Activated effector memory CD4-positive, alpha-beta T cell treated with Interleukin-2 at 50 U/mL for 16 hours (primary cell): ENCODE measurements at regions not wholly inside any gene's neighbourhood (a gene's known extent, or its start where the extent isn't known, plus 50 kb on each side); places are given as distances from the start of the nearest gene placed in this dataset.

ENCODE experiments used
- DNase-seq: peaks from one replicate; pipeline ENCODE4 v3.0.0-alpha.2; 2020

GRCh38 chr2:180349809-180350208 lies 342.7 kb upstream of the CWC22 start:
- no peak for DNase-seq

GRCh38 chr2:180343528-180344345 lies 336.6 kb upstream of the CWC22 start:
- no peak for DNase-seq

DNA sequence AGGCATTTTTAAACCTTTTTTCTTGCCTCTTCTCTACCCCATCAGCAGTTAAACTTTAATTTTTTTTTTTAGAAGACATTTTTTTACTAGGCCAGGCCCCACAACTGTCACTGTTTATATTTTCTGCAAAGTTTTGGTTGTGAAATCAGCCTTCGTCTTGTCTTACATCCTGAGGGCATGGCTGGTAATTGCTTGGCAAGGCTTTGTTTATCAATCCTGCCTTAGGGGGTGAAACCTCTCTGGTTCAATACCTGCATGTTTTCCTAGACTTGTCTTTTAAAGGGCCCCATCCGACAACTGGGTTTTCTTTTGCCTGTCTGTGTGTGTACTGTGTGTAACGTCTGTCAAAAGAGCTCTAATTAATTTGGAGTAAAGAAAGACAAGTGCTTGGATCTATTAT lies 330.0 kb upstream of the CWC22 start:
- DNase-seq, result no peak

DNA sequence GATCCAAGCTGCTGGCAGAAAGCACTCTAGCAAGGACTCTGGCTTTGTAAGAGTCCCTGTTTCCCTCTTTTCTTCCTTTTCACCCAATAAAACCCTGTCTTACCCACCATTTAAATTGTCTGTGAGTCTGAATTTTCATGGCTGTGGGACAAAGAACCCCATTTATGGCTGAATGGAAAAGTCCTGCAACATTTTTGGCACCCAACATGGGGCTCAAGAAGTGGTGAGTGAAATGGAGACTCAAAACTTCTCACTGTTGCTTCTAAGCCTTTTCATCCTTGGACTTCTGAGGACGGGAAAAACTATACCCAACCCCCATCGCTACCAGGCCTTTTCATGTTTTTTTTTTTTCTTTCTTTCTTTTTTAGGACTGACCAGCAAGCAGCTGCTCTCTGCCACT lies 329.5 kb upstream of the CWC22 start:
- no peak for DNase-seq

DNA sequence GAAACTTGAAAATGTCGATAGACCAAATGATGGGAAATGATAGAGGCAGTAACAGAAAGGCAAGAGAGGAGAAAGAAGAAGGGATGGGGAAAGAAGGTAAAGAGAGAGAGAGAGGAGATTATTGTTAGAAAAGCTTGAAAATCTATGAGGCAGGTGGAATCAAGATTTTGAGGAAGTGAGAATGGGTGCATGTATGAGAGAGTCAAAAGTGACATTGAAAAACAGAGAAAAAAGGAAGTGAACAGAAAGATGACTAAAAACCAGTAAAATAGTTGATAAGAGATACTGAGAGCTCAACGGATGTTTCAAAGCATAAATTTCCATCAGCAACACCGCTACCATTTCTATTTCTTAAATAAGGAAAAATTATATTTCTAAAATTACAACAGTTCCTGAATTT lies 327.4 kb upstream of the CWC22 start:
- no peak for DNase-seq

- no peak for DNase-seq
Observed at GRCh38 chr2:180328795-180329422, 321.8 kb upstream of the CWC22 start.

GRCh38 chr2:180327185-180327584 lies 320.1 kb upstream of the CWC22 start:
- no peak for DNase-seq

DNA sequence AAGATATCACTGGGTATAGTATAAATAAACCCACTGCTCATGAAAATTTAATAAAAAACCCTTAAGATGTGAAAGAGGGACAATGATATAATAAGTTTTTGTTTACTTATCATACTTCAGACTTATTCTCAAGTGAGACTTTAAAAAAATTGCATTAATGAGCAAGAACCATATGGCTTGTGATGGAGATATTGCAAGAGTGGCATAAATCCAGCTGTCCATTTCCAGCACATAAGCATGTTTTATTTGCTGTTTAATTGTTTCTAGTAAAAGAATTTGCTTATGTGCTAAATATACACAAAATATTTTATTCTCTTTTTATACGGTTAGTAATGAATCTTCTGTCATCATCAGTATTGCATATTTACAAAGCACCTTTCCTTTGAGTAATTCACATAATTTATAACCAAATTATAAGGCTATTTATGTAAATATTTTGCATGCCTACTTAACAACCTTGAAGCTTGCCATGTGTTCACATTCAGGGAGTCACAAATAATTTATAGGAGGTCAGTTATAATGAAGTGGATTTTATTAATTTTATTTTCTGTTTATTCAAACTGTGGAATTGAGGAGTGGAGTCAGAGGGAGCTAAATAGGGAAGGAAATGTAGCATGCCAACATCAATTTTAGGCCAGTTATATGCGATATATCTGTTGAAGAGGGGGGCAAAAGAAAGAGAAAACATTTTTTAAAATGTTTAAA lies 318.5 kb upstream of the CWC22 start:
- no peak for DNase-seq

DNA sequence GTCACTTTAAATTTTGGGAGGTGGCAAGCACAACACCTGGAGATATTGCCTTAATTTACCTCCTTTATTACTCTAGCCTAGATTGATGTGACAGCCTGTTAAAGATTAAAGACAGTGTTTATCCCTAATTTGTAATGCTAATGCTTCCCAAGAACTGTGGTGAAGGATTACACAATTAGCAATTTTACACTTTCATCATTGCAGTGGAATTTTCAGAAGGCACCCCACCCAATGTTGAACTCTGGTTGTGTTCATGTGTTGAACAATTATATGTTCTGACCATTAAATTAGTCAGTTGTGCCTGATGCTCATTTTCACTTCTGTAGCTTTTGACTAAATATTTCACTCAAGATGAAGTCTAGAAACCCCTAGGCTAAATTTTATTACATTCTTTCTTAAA lies 317.1 kb upstream of the CWC22 start:
- no peak for DNase-seq

DNA sequence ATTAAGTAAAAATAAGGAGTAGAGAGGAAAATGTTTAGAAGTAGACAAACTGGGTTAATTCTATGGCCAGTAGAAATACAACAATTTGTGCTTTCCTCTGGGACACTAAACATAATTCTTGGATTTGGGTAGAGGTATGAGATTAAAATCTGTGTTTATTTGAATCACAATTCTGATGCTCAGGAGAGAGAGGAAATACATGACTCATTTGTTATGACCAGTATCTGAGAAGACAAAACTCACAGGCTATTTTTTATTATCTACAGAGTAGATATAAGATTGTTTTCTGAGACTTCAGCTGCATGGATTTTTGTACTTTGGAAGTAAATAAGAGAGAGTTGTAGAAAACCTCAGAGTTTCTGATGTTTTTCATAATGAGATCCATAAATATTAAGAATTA lies 315.7 kb upstream of the CWC22 start:
- DNase-seq, result no peak

- DNase-seq, result no peak
Observed at GRCh38 chr2:180319586-180320405, 312.7 kb upstream of the CWC22 start.

DNA sequence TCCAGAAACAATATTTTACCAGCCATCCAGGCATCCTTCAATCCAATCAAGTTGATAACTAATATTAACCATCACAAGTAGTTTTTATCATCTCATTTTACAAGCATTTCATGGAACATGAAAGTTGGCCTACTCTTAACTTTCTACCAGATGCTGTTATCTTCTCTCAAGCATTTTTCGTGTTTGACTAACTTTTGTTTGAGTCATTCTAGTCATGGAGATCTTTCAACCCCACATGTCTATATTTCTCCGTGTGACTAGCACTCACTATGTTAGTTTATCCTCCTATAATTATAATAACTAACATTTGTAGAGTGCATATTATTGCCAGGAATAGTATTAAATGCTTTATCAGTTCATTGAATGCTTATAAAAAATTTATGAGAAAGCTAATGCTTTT lies 307.0 kb upstream of the CWC22 start:
- DNase-seq, result no peak

DNA sequence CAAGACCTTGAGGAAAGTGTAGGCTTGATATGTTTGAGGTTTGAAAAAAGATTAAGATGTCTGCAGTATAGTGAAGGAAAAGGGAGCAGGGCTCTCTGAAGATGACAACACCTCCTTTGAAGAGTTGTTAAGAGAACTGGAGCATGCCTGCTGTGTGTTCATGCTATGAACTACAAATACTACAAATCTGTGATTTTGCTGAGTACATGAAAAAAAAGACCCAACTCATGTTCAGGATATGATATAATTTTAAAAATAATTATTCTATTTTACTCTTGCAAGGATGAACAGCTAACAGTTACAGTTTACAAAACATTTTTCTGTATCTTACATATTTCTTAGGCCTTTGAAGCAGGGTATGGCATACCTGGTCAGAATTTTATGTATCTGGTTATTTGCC lies 305.4 kb upstream of the CWC22 start:
- DNase-seq, result no peak

GRCh38 chr2:180307096-180307495 lies 300.0 kb upstream of the CWC22 start:
- no peak for DNase-seq

DNA sequence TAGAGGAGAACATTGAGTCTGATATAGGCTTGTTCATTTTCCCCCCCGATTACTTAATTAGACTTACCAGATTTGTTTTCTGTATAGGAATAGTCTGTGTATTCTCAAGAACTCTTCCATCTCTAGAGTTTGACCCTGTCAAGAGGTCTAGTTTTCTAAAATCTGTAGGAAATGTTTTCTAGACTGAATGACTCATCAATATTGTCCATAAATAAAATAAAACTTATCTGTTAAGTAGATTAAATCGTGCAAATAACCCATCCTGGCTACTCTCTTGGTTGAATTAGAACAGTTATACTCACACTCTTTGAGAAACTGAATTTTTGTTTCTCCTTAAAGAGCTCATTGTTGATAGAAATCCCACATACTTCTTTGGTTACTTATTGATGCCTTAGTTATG lies 299.2 kb upstream of the CWC22 start:
- DNase-seq, result no peak

DNA sequence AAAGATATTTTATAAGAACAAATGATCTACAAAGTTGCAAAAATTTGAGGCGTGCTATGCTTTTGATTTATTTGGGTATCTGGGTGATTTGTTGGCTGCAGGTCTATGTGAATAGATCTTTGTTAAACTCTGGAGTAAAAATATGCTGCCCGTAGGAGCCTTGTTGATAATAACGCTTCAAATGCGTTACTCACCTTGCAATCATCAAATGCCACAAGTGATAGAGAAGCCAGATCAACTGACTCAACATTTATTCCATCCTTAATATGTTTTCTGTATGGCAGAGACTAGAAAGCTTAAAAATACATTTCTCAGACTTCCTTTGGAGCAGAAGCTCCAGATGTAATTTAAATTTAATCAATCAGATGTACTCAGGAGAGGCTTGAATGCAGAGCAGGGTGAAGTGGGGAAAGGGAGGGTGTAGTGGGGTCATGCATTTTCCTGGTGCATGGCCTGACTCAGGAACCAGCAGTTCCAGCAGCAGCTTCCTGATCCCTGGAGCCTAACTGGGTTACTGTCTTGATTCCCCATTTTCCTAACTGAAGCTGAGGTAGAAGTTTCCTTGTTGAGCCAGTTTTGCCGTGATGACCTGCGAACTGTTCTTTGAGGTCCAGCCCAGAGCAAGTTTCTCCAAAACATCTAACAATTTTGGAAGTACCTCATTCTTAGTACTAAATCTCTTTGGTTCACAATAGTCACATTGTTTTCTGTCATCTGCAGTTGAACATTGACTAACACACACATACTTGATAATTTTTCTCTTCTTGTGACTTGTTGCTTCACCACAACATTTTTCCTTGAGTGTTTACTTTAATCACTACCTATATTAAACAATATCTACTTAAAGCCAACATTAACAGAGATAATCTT lies 284.7 kb upstream of the CWC22 start:
- no peak for DNase-seq

DNA sequence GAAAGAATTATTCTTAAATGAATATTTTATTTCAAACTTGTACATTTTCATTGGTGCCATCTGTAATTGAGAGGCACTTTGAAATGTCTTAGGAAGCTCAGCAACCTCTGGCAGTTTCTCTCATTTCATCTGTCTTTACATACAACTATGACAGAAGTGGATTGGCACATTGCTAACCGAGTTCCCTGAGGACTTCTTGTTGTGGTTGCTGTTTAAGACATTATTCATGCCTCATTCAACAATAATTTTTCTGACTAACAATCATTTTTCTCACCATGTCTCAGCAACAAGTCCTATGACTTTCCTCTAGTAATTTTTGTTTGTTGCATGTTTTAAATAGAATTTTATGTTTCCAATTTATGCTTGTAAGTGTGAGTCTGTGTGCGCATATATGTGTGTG lies 284.0 kb upstream of the CWC22 start:
- no peak for DNase-seq

- no peak for DNase-seq
Observed at GRCh38 chr2:180289627-180290026, 282.5 kb upstream of the CWC22 start.

- DNase-seq, result no peak
Observed at GRCh38 chr2:180279581-180279980, 272.5 kb upstream of the CWC22 start.

DNA sequence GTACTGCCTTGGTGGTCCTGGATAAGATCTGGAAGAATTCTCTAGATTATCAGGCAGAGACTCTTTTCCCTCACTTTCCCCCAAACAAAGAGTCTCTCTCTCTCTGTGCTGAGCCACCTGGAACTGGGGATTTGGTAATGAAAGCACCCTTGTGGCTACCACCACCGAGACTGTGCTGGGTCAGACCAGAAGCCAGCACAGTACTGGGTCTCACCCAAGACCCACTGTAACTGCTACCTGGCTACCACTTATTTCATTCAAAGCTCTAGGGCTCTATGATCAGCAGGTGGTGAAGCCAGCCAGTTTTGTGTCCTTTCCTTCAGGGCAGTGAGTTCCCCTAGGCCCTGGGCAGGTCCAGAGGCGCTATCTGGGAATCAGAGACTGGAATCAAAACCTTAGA lies 269.6 kb upstream of the CWC22 start:
- DNase-seq, result no peak

DNA sequence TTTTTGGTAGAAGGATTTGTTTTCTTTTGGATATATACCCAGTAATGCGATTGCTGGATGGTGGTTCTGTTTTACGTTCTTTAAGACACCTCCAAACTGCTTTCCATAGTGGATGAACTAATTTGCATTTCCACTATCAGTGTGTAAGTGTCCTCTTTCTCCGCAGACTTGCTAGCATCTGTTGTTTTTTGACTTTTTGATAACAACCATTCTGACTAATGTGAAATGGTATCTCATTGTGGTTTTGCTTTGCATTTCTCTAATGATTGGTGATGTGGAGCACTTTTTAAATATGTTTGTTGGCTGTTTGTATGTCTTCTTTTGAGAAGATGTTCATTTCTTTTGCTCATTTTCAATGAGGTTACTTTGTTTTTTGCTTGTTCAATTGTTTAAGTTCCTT lies 260.9 kb upstream of the CWC22 start:
- DNase-seq, result no peak

- DNase-seq, result no peak
Observed at GRCh38 chr2:180261976-180262375, 254.9 kb upstream of the CWC22 start.
